ENCODE measurements at regions not wholly inside any gene's neighbourhood (a gene's known extent, or its start where the extent isn't known, plus 50 kb on each side); places are given as distances from the start of the nearest gene placed in this dataset.

- TF ChIP-seq POGK (CRISPR knock-in tag; conservative IDR thresholded peaks at IDR 0.05) (no peak), YY1 (IDR thresholded peaks at IDR 0.05; ENCODE audit: insufficient read depth, insufficient replicate concordance, low read depth, low read length) (no peak), SAP130 (CRISPR knock-in tag; IDR thresholded peaks at IDR 0.05; ENCODE audit: low read depth) (0 out of 2 replicates have a peak, but pooled peaks have one; percentile 28), SSRP1 (CRISPR knock-in tag; IDR thresholded peaks at IDR 0.05) (no peak), ZNF234 (CRISPR knock-in tag; conservative IDR thresholded peaks at IDR 0.05) (no peak), MTERF4 (CRISPR knock-in tag; IDR thresholded peaks at IDR 0.05) (no peak), ZKSCAN5 (CRISPR knock-in tag; IDR thresholded peaks at IDR 0.05) (no peak), HNRNPL (IDR thresholded peaks at IDR 0.05; ENCODE audit: low read depth, low read length) (no peak), CAMTA2 (CRISPR knock-in tag; IDR thresholded peaks at IDR 0.05; ENCODE audit: borderline replicate concordance) (no peak), GABPA (IDR thresholded peaks at IDR 0.05; ENCODE audit: low read depth, low read length) (no peak), GABPA (CRISPR knock-in tag; IDR thresholded peaks at IDR 0.05; ENCODE audit: low read depth) (no peak), HNRNPUL1 (IDR thresholded peaks at IDR 0.05; ENCODE audit: low read depth, low read length) (no peak), NFIC (IDR thresholded peaks at IDR 0.05; ENCODE audit: low read length) (peak; percentile 66; the same call in 1 of the 2 replicates), TBL1XR1 (IDR thresholded peaks at IDR 0.05; ENCODE audit: borderline replicate concordance, low read length, partially characterized antibody) (no peak), ZNF142 (CRISPR knock-in tag; IDR thresholded peaks at IDR 0.05) (no peak), ZBTB25 (CRISPR knock-in tag; IDR thresholded peaks at IDR 0.05) (no peak), ATF4 (CRISPR knock-in tag; IDR thresholded peaks at IDR 0.05) (no peak; a peak in 1 of 4 replicates), NR2F6 (IDR thresholded peaks at IDR 0.05) (peak; percentile 79), NR2F6 (CRISPR knock-in tag; IDR thresholded peaks at IDR 0.05) (peak; percentile 78), MAFK (conservative IDR thresholded peaks at IDR 0.05 in 1 of 2, IDR thresholded peaks at IDR 0.05 in 1 of 2; ENCODE audit: low read length in 2 of 2) (no peak), RBM22 (optimal IDR thresholded peaks at IDR 0.05; ENCODE audit: low read length) (no peak)
Observed at GRCh38 chr6:150535818-150536220, 63.9 kb upstream of the PLEKHG1 start (continued).

Measured in HepG2 (cell line).